Lung (tissue), 11 donors: ENCODE measurements at regions not wholly inside any gene's neighbourhood (a gene's known extent, or its start where the extent isn't known, plus 50 kb on each side); places are given as distances from the start of the nearest gene placed in this dataset.
"Not testable (repeated sequence)": the region's sequence is repeated elsewhere in the genome, so short reads cannot be mapped to it uniquely, and the experiment has no call there.

ENCODE experiments used
- ATAC-seq: fragments of 200-7000 bp; cut with Tn5 transposase; one replicate; pipeline ENCODE4 v1.9.1; 2020; ENCODE audit warnings: moderate number of reproducible peaks; ENCODE audit not compliant: insufficient read depth, low FRiP score
- DNase-seq, 3 donors: peaks; one replicate each; pipeline ENCODE4 v3.0.0-alpha.2; 2013 to 2017
- H3K27ac ChIP-seq, 2 donors: one replicate each; pipeline ENCODE4 v1.5.1; 2013; ENCODE audit warnings: mild to moderate bottlenecking in 2 of 2, moderate library complexity in 2 of 2, control low read depth in 1 of 2, inconsistent platforms in 1 of 2, low read depth in 1 of 2, low read length in 1 of 2
- H3K27me3 ChIP-seq, 3 donors: one replicate each; pipeline ENCODE4 v1.5.1; 2013; ENCODE audit warnings: low read length in 2 of 3; ENCODE audit not compliant: control insufficient read depth in 3 of 3, insufficient read depth in 3 of 3
- H3K36me3 ChIP-seq, 4 donors: one replicate each; pipeline ENCODE4 v1.5.1; 2013; ENCODE audit warnings: low read length in 4 of 4, mild to moderate bottlenecking in 1 of 4, moderate library complexity in 1 of 4; ENCODE audit not compliant: control insufficient read depth in 4 of 4, insufficient read depth in 4 of 4
- H3K4me1 ChIP-seq, 5 donors: one replicate each; pipeline ENCODE4 v1.5.1; 2013; ENCODE audit warnings: low read length in 5 of 5, mild to moderate bottlenecking in 2 of 5, moderate library complexity in 1 of 5; ENCODE audit not compliant: control insufficient read depth in 5 of 5, insufficient read depth in 5 of 5
- H3K4me3 ChIP-seq: one replicate; pipeline ENCODE4 v1.5.1; 2013; ENCODE audit warnings: mild to moderate bottlenecking, control low read depth, moderate library complexity
- H3K9ac ChIP-seq, 2 donors: one replicate each; pipeline ENCODE4 v1.5.1; 2013; ENCODE audit warnings: low read length in 2 of 2, control low read depth in 1 of 2; ENCODE audit not compliant: insufficient read depth in 1 of 2
- H3K9me3 ChIP-seq, 4 donors: one replicate each; pipeline ENCODE4 v1.5.1; 2013; ENCODE audit warnings: low read length in 3 of 4, mild to moderate bottlenecking in 1 of 4, moderate library complexity in 1 of 4; ENCODE audit not compliant: control insufficient read depth in 4 of 4, insufficient read depth in 3 of 4
- CTCF ChIP-seq: IDR thresholded peaks from 2 replicates; pipeline ENCODE4 v1.5.1; 2012; ENCODE audit warnings: mild to moderate bottlenecking; ENCODE audit errors: control extremely low read depth, extremely low read depth
- WGBS, 2 donors: extraction: QIAGEN DNeasy Blood & Tissue Kit; methylation state at CpG; one replicate each; pipeline ENCODE4 v1.1.7; 2013; 5-methylcytosine and 5-hydroxymethylcytosine counted together
- donor health status: control.
- donor health status: control.
- donor health status: Bipolar disorder and iron deficiency.
- donor health status: healthy.
- donor health status: DM: yes; HTN: yes; CAD: no.

GRCh38 chr13:82176751-82177150 is 1705.5 kb downstream of the SLITRK1 start:
- Histone ChIP-seq H3K4me1 (no peaks in the 10 kb centered on the region), H3K4me3 (no peak overlapping the region), H3K9me3 (peaks cover 0 to 5% (median 2%) of the 10 kb centered on the region in 4 donors), H3K27ac (no peak overlapping the region), H3K36me3 (no peaks in the 10 kb centered on the region), H3K9ac (no peak overlapping the region), H3K27me3 (no peaks in the 10 kb centered on the region)
- no peak for ATAC-seq
- DNase-seq: no peak
- TF ChIP-seq CTCF: no peak

- no peaks in the 10 kb centered on the region for H3K27me3 ChIP-seq
- no peak overlapping the region for H3K4me3 ChIP-seq
- ATAC-seq: no peak
- TF ChIP-seq CTCF: no peak
- no peaks in the 10 kb centered on the region for H3K4me1 ChIP-seq
- H3K9me3 ChIP-seq: peaks cover 0 to 9% (median 1%) of the 10 kb centered on the region in 4 donors
- H3K27ac ChIP-seq: no peak overlapping the region
- DNase-seq: no peak
- no peak overlapping the region for H3K9ac ChIP-seq
- no peaks in the 10 kb centered on the region for H3K36me3 ChIP-seq
- WGBS, 2 donors: 90 to 94% methylated on average over 18 of the region's 18 CpGs
These were observed 1716.7 kb downstream of the SLITRK1 start for GRCh38 chr13:82165396-82166174.

- WGBS, 2 donors: 89 to 91% methylated on average over 27 to 31 of the region's 31 CpGs
- H3K27me3 ChIP-seq, H3K36me3 ChIP-seq, ATAC-seq, H3K4me1 ChIP-seq, H3K9ac ChIP-seq, DNase-seq, H3K27ac ChIP-seq, H3K4me3 ChIP-seq: not testable (repeated sequence)
- peaks cover 0 to 11% (median 1%) of the 10 kb centered on the region in 4 donors for H3K9me3 ChIP-seq
These were observed 1717.4 kb downstream of the SLITRK1 start for GRCh38 chr13:82164780-82165395.

GRCh38 chr13:82147526-82147925 is 1734.7 kb downstream of the SLITRK1 start:
- no peak for TF ChIP-seq CTCF
- DNase-seq (no peak), ATAC-seq (no peak)
- Histone ChIP-seq H3K4me3 (no peak overlapping the region), H3K4me1 (no peaks in the 10 kb centered on the region), H3K27me3 (no peaks in the 10 kb centered on the region), H3K9me3 (no peaks in the 10 kb centered on the region), H3K36me3 (no peaks in the 10 kb centered on the region), H3K27ac (no peak overlapping the region), H3K9ac (no peak overlapping the region)
